Retinal pigment epithelial cell (primary cell): ENCODE measurements at regions not wholly inside any gene's neighbourhood (a gene's known extent, or its start where the extent isn't known, plus 50 kb on each side); places are given as distances from the start of the nearest gene placed in this dataset.

Experiments
- DNase-seq: peaks from one replicate; pipeline ENCODE4 v3.0.0-alpha.2; 2010; ENCODE audit warnings: low read depth
- H3K4me3 ChIP-seq: 2 replicates; pipeline ENCODE4 v1.5.1; 2011; ENCODE audit warnings: mild to moderate bottlenecking, low read length, control low read depth, moderate library complexity
- CTCF ChIP-seq: conservative IDR thresholded peaks from 2 replicates; pipeline ENCODE4 v1.5.1; 2011; ENCODE audit warnings: low read depth, low read length, control low read depth, inconsistent platforms

GRCh38 chr1:58927041-58927721 lies 143.3 kb upstream of the JUN start:
- DNase-seq: no peak
- no peak overlapping the region for H3K4me3 ChIP-seq
- TF ChIP-seq CTCF: no peak

GRCh38 chr1:58927722-58928085 lies 143.9 kb upstream of the JUN start:
- DNase-seq: no peak
- TF ChIP-seq CTCF: no peak
- H3K4me3 ChIP-seq: no peak overlapping the region

GRCh38 chr1:58928514-58928913 lies 144.7 kb upstream of the JUN start:
- no peak for DNase-seq
- H3K4me3 ChIP-seq: no peak overlapping the region
- no peak for TF ChIP-seq CTCF

DNA sequence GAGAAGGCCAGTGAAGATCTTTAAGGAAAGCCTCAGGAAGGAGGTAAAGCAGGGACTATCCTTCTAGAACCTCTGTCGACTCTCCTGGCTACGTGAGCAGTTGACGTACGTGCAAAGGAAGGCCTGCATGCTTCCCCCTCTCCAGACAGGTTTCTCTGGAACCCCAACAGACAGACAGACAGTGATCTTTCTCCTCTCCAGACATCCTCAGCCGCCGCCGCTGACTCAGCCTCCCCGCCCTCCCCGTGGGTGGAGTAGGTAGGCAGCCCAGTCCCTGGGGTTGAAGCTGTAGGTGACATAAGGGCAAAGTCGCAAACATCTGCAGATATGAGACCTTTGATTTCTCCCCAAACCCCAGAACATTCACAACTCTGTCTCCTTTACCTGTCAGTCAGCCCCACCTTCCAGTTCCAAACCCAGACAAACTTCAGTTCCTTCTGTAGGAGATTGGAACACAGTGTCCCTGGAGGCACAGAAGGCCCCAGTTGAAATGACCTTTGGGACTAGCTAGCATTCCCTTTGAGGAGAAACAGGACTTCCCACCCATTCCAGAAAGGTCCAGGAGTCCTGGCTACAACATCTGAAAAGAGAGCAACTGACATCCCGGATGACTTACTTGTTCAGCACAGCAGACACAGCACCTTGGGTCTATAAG lies 146.0 kb upstream of the JUN start:
- no peak for TF ChIP-seq CTCF
- no peak for DNase-seq
- no peak overlapping the region for H3K4me3 ChIP-seq

DNA sequence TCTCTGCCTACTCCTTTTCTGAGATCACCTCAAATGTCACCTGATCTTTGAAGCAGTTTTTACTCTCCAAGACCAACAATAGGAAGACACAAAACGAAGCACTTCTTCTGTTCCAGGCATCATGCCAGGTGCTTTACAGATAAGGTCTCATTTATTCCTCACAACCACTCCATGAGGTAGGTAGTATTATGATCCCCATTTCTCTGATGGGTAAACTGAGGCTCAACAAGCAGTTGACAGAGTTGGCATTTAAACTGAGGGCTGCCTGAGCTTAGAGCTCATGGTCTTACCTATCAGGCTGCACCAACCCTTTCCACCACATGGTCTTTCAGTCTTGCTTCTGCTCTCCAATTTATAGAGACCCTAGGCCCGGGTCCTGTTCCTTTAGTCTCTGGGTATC lies 147.2 kb upstream of the JUN start:
- DNase-seq: no peak
- no peak for TF ChIP-seq CTCF
- H3K4me3 ChIP-seq: no peak overlapping the region

- TF ChIP-seq CTCF: no peak
- no peak for DNase-seq
- no peak overlapping the region for H3K4me3 ChIP-seq
Measured at GRCh38 chr1:58931756-58932155, 147.9 kb upstream of the JUN start.
